Skeletal muscle satellite cell (primary cell): ENCODE measurements at regions not wholly inside any gene's neighbourhood (a gene's known extent, or its start where the extent isn't known, plus 50 kb on each side); places are given as distances from the start of the nearest gene placed in this dataset.

Experiments
- H3K27me3 ChIP-seq: 2 replicates; pipeline ENCODE4 v1.7.0; 2013; ENCODE audit warnings: low read length; ENCODE audit not compliant: control insufficient read depth, insufficient read depth
- H3K36me3 ChIP-seq: 2 replicates; pipeline ENCODE4 v1.7.0; 2013; ENCODE audit warnings: mild to moderate bottlenecking, control low read depth, low read length; ENCODE audit not compliant: insufficient read depth
- H3K4me1 ChIP-seq: 2 replicates; pipeline ENCODE4 v1.7.0; 2013; ENCODE audit warnings: low read length; ENCODE audit not compliant: control insufficient read depth, insufficient read depth
- H3K4me2 ChIP-seq: 2 replicates; pipeline ENCODE4 v1.7.0; 2013; ENCODE audit warnings: mild to moderate bottlenecking, low read length
- H3K4me3 ChIP-seq: 2 replicates; pipeline ENCODE4 v1.7.0; 2013; ENCODE audit warnings: low read length
- H3K9ac ChIP-seq: 2 replicates; pipeline ENCODE4 v1.7.0; 2013; ENCODE audit warnings: mild to moderate bottlenecking, low read depth, low read length, moderate library complexity
- H3K9me3 ChIP-seq: replicated peaks from 2 replicates; pipeline ENCODE4 v1.7.0; 2013; ENCODE audit warnings: mild to moderate bottlenecking, control low read depth, low read length

GRCh38 chr13:47147812-47148119 is 250.9 kb upstream of the HTR2A start:
- Histone ChIP-seq H3K36me3 (no peaks in the 10 kb centered on the region), H3K4me2 (no peak overlapping the region), H3K4me3 (no peak overlapping the region), H3K27me3 (no peaks in the 10 kb centered on the region), H3K9ac (no peak overlapping the region), H3K4me1 (no peaks in the 10 kb centered on the region), H3K9me3 (no peaks in the 10 kb centered on the region)

- H3K4me2 ChIP-seq, result no peak overlapping the region
- no peaks in the 10 kb centered on the region for H3K36me3 ChIP-seq
- no peak overlapping the region for H3K4me3 ChIP-seq
- no peaks in the 10 kb centered on the region for H3K9me3 ChIP-seq
- no peak overlapping the region for H3K9ac ChIP-seq
- H3K4me1 ChIP-seq, result no peaks in the 10 kb centered on the region
- no peaks in the 10 kb centered on the region for H3K27me3 ChIP-seq
These were observed 250.3 kb upstream of the HTR2A start for GRCh38 chr13:47146991-47147811.

GRCh38 chr13:47146136-47146535 is 249.3 kb upstream of the HTR2A start:
- Histone ChIP-seq H3K4me2 (no peak overlapping the region), H3K9me3 (no peaks in the 10 kb centered on the region), H3K36me3 (no peaks in the 10 kb centered on the region), H3K4me1 (no peaks in the 10 kb centered on the region), H3K9ac (no peak overlapping the region), H3K4me3 (no peak overlapping the region), H3K27me3 (no peaks in the 10 kb centered on the region)

- no peak overlapping the region for H3K4me3 ChIP-seq
- H3K9me3 ChIP-seq, result no peaks in the 10 kb centered on the region
- no peaks in the 10 kb centered on the region for H3K4me1 ChIP-seq
- H3K36me3 ChIP-seq, result no peaks in the 10 kb centered on the region
- no peaks in the 10 kb centered on the region for H3K27me3 ChIP-seq
- no peak overlapping the region for H3K9ac ChIP-seq
- no peak overlapping the region for H3K4me2 ChIP-seq
These were observed 247.9 kb upstream of the HTR2A start for GRCh38 chr13:47144782-47145181.

- Histone ChIP-seq H3K4me2 (no peak overlapping the region), H3K4me3 (no peak overlapping the region), H3K4me1 (no peaks in the 10 kb centered on the region), H3K36me3 (no peaks in the 10 kb centered on the region), H3K9me3 (no peaks in the 10 kb centered on the region), H3K27me3 (no peaks in the 10 kb centered on the region), H3K9ac (no peak overlapping the region)
These were observed 245.3 kb upstream of the HTR2A start for GRCh38 chr13:47142105-47142504.

GRCh38 chr13:47139519-47139918 is 242.7 kb upstream of the HTR2A start:
- H3K4me3 ChIP-seq, result no peak overlapping the region
- H3K36me3 ChIP-seq, result no peaks in the 10 kb centered on the region
- H3K9me3 ChIP-seq, result no peaks in the 10 kb centered on the region
- no peak overlapping the region for H3K9ac ChIP-seq
- no peaks in the 10 kb centered on the region for H3K27me3 ChIP-seq
- no peak overlapping the region for H3K4me2 ChIP-seq
- H3K4me1 ChIP-seq, result no peaks in the 10 kb centered on the region

GRCh38 chr13:47136504-47136941 is 239.7 kb upstream of the HTR2A start:
- Histone ChIP-seq H3K4me1 (no peaks in the 10 kb centered on the region), H3K36me3 (no peaks in the 10 kb centered on the region), H3K4me2 (no peak overlapping the region), H3K9ac (no peak overlapping the region), H3K4me3 (no peak overlapping the region), H3K27me3 (no peaks in the 10 kb centered on the region), H3K9me3 (no peaks in the 10 kb centered on the region)

GRCh38 chr13:47135800-47136503 is 239.1 kb upstream of the HTR2A start:
- no peak overlapping the region for H3K9ac ChIP-seq
- no peaks in the 10 kb centered on the region for H3K27me3 ChIP-seq
- no peak overlapping the region for H3K4me2 ChIP-seq
- H3K9me3 ChIP-seq, result no peaks in the 10 kb centered on the region
- no peaks in the 10 kb centered on the region for H3K4me1 ChIP-seq
- no peaks in the 10 kb centered on the region for H3K36me3 ChIP-seq
- no peak overlapping the region for H3K4me3 ChIP-seq

GRCh38 chr13:47134939-47135489 is 238.2 kb upstream of the HTR2A start:
- Histone ChIP-seq H3K36me3 (no peaks in the 10 kb centered on the region), H3K9ac (no peak overlapping the region), H3K4me2 (no peak overlapping the region), H3K9me3 (no peaks in the 10 kb centered on the region), H3K4me3 (no peak overlapping the region), H3K4me1 (no peaks in the 10 kb centered on the region), H3K27me3 (no peaks in the 10 kb centered on the region)

GRCh38 chr13:47133011-47133445 is 236.2 kb upstream of the HTR2A start:
- Histone ChIP-seq H3K9ac (no peak overlapping the region), H3K4me3 (no peak overlapping the region), H3K27me3 (no peaks in the 10 kb centered on the region), H3K4me1 (no peaks in the 10 kb centered on the region), H3K36me3 (no peaks in the 10 kb centered on the region), H3K9me3 (no peaks in the 10 kb centered on the region), H3K4me2 (no peak overlapping the region)

- Histone ChIP-seq H3K4me3 (no peak overlapping the region), H3K9me3 (no peaks in the 10 kb centered on the region), H3K36me3 (no peaks in the 10 kb centered on the region), H3K27me3 (no peaks in the 10 kb centered on the region), H3K4me2 (no peak overlapping the region), H3K9ac (no peak overlapping the region), H3K4me1 (no peaks in the 10 kb centered on the region)
These were observed 232.6 kb upstream of the HTR2A start for GRCh38 chr13:47129461-47129860.
